HG03571 (cell line): ENCODE measurements at regions not wholly inside any gene's neighbourhood (a gene's known extent, or its start where the extent isn't known, plus 50 kb on each side); places are given as distances from the start of the nearest gene placed in this dataset.
"Not testable (repeated sequence)": the region's sequence is repeated elsewhere in the genome, so short reads cannot be mapped to it uniquely, and the experiment has no call there.

Source experiments
- ATAC-seq: cut with Tn5 transposase; IDR thresholded peaks from one replicate; pipeline ENCODE4 v1.9.1; 2021; ENCODE audit not compliant: unreplicated experiment

- no peak for ATAC-seq
Observed at GRCh38 chr12:127822809-127823411, 444.1 kb upstream of the TMEM132C start.

- ATAC-seq: no peak
Observed at GRCh38 chr12:127823801-127824200, 443.2 kb upstream of the TMEM132C start.

- ATAC-seq: no peak
Observed at GRCh38 chr12:127829281-127830064, 437.5 kb upstream of the TMEM132C start.

GRCh38 chr12:127830065-127830460 is 436.9 kb upstream of the TMEM132C start:
- no peak for ATAC-seq

- ATAC-seq: no peak
Observed at GRCh38 chr12:127830730-127831129, 436.2 kb upstream of the TMEM132C start.

GRCh38 chr12:127832172-127832571 is 434.8 kb upstream of the TMEM132C start:
- ATAC-seq: no peak

- ATAC-seq: not testable (repeated sequence)
Observed at GRCh38 chr12:127836802-127837201, 430.2 kb upstream of the TMEM132C start.

- no peak for ATAC-seq
Observed at GRCh38 chr12:127857661-127858060, 409.3 kb upstream of the TMEM132C start.

- ATAC-seq: no peak
Observed at GRCh38 chr12:127860536-127860935, 406.4 kb upstream of the TMEM132C start.

GRCh38 chr12:127861406-127861805 is 405.6 kb upstream of the TMEM132C start:
- ATAC-seq: no peak

GRCh38 chr12:127873306-127873705 is 393.7 kb upstream of the TMEM132C start:
- no peak for ATAC-seq

- ATAC-seq: no peak
Observed at GRCh38 chr12:127881371-127882140, 385.4 kb upstream of the TMEM132C start.

GRCh38 chr12:127883013-127883412 is 384.0 kb upstream of the TMEM132C start:
- ATAC-seq: no peak

- ATAC-seq: no peak
Observed at GRCh38 chr12:127885954-127886750, 380.8 kb upstream of the TMEM132C start.

- ATAC-seq: no peak
Observed at GRCh38 chr12:127886827-127887226, 380.1 kb upstream of the TMEM132C start.

- ATAC-seq: no peak
Observed at GRCh38 chr12:127888943-127889719, 377.8 kb upstream of the TMEM132C start.

- ATAC-seq: no peak
Observed at GRCh38 chr12:127893895-127894609, 372.9 kb upstream of the TMEM132C start.

- no peak for ATAC-seq
Observed at GRCh38 chr12:127896661-127897060, 370.3 kb upstream of the TMEM132C start.

- no peak for ATAC-seq
Observed at GRCh38 chr12:127898616-127899015, 368.4 kb upstream of the TMEM132C start.

GRCh38 chr12:127899971-127900370 is 367.0 kb upstream of the TMEM132C start:
- ATAC-seq: no peak
